RWPE1 (cell line): ENCODE measurements at regions not wholly inside any gene's neighbourhood (a gene's known extent, or its start where the extent isn't known, plus 50 kb on each side); places are given as distances from the start of the nearest gene placed in this dataset.
"Not testable (repeated sequence)": the region's sequence is repeated elsewhere in the genome, so short reads cannot be mapped to it uniquely, and the experiment has no call there.

ENCODE experiments used
- CTCF ChIA-PET: fragments of 350-600 bp; sonication (Branson Sonifier 250); formaldehyde crosslinking; extraction: SDS; loops from one replicate; lab custom pipeline; 2021; lab: Yijun Ruan, JAX
- POLR2A ChIA-PET: fragments of 400-600 bp; formaldehyde crosslinking; extraction: SDS; loops from one replicate; lab custom pipeline; 2020; ENCODE audit warnings: antibody characterized with exemption; ENCODE audit not compliant: low non-redundant PET; lab: Yijun Ruan, JAX
- DNase-seq: peaks from one replicate; pipeline ENCODE4 v3.0.0; 2012; ENCODE audit warnings: low spot score
- H3K27ac ChIP-seq: fragments of 450-650 bp; 2 replicates; pipeline ENCODE4 v1.5.1; 2017
- CTCF ChIP-seq: fragments of 450-650 bp; conservative IDR thresholded peaks from 2 replicates; pipeline ENCODE4 v1.5.1; 2017; ENCODE audit warnings: low read depth, mild to moderate bottlenecking

DNA sequence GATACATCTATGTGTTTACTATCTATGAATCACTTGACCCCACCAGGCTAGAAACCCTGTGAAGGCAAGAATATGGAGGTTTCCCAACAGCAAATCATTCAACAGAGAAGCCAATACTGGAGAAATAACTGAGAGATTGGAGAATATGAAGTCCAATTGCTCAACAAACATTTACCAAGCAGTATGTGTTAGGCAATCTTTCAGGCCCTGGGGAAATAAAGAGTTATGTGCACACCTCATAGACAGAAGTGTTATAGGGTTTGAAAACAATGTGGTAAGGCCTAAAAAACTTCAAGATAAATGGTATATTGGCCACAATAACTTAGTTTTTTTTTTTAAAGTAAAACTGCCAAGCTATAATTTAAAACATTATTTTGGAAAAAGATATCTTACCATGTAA is 1245.8 kb downstream of the CDH11 start:
- ChIA-PET CTCF (no interaction called here), POLR2A (no interaction called here)
- DNase-seq: no peak
- TF ChIP-seq CTCF: no peak
- H3K27ac ChIP-seq: no peak overlapping the region

DNA sequence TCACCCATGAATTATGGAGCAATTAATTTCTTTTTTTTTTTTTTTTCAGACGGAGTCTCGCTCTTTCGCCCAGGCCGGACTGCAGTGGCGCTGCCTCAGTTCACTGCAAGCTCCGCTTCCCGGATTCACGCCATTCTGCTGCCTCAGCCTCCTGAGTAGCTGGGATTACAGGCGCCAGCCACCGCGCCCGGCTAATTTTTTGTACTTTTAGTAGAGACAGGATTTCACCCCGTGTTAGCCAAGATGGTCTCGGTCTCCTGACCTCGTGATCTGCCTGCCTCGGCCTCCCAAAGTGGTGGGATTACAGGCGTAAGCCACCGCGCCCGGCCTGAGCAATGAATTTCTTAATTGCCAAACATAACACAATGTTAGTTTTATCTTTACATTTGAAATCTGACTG is 1261.2 kb downstream of the CDH11 start:
- DNase-seq, POLR2A ChIA-PET, H3K27ac ChIP-seq, CTCF ChIA-PET: not testable (repeated sequence)

DNA sequence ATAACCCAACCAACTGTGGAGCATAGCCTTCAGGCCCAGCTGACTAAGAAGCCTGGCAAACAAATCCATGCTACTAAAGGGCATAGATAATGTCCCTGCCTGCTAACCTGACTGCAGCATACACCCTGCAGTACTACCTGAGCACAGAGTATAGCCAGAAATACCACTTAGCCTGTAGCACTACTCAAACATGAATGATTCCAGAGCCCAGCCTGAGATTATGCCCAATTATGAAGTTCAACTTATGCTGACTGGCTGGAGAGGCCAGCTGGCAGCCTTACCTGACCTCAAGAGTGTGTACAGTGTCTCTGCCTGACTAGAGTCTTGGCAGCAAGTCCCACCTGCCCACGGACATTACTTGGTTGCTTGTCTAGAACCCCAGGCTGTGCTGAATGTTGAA is 1265.3 kb downstream of the CDH11 start:
- no peak overlapping the region for H3K27ac ChIP-seq
- no peak for TF ChIP-seq CTCF
- ChIA-PET CTCF (no interaction called here), POLR2A (interaction anchor here (0.6 kb wide), 1 partner anchor 9 kb away, joined by 3 read pairs; no protein-coding TSS in a partner anchor)
- no peak for DNase-seq

- CTCF ChIA-PET: no interaction called here
- no peak for DNase-seq
- POLR2A ChIA-PET: no interaction called here
- H3K27ac ChIP-seq: no peak overlapping the region
- TF ChIP-seq CTCF: no peak
Observed at GRCh38 chr16:63850979-63851378, 1270.9 kb downstream of the CDH11 start.

DNA sequence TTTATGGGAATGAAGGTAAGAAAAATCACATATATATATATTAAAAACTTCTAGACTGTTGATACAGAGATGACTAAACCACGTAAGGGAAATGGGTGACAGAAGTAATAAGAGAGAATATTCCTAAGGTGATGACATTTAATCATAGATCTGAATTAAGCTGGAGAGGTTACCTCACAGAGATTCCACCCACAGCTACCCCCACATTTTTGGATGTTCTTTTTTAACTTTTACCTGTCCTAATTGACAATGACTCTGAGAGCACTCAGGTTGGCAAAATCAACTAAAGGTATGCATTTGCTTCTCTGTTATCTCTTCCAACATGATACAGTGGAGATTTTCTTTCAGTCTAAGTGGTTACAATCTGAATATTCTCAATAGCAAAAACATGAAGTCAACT is 1280.6 kb downstream of the CDH11 start:
- no peak for DNase-seq
- no peak overlapping the region for H3K27ac ChIP-seq
- TF ChIP-seq CTCF: no peak
- ChIA-PET CTCF (no interaction called here), POLR2A (no interaction called here)

- CTCF ChIA-PET: no interaction called here
- TF ChIP-seq CTCF: no peak
- H3K27ac ChIP-seq: no peak overlapping the region
- DNase-seq: no peak
- POLR2A ChIA-PET: no interaction called here
Observed at GRCh38 chr16:63830061-63830460, 1291.8 kb downstream of the CDH11 start.

GRCh38 chr16:63822818-63823217 is 1299.0 kb downstream of the CDH11 start:
- H3K27ac ChIP-seq: no peak overlapping the region
- CTCF ChIA-PET: no interaction called here
- no peak for TF ChIP-seq CTCF
- POLR2A ChIA-PET: no interaction called here
- DNase-seq: no peak
